Erythroblast (primary cell): ENCODE measurements at regions not wholly inside any gene's neighbourhood (a gene's known extent, or its start where the extent isn't known, plus 50 kb on each side); places are given as distances from the start of the nearest gene placed in this dataset.

Source experiments
- GATA1 ChIP-seq: IDR thresholded peaks from 2 replicates; pipeline ENCODE4 v1.6.1; 2011; ENCODE audit warnings: low read depth, mild to moderate bottlenecking, control low read depth, low read length, moderate library complexity
- POLR2A ChIP-seq: IDR thresholded peaks from 2 replicates; pipeline ENCODE4 v1.6.1; 2011; ENCODE audit warnings: mild to moderate bottlenecking, low read length

GRCh38 chr18:68283834-68284233, 431.1 kb downstream of the TMX3 start:
- TF ChIP-seq POLR2A (no peak), GATA1 (no peak)
